GM19455 (cell line): ENCODE measurements at regions not wholly inside any gene's neighbourhood (a gene's known extent, or its start where the extent isn't known, plus 50 kb on each side); places are given as distances from the start of the nearest gene placed in this dataset.
"Not testable (repeated sequence)": the region's sequence is repeated elsewhere in the genome, so short reads cannot be mapped to it uniquely, and the experiment has no call there.

ENCODE experiments used
- ATAC-seq: cut with Tn5 transposase; IDR thresholded peaks from one replicate; pipeline ENCODE4 v1.9.1; 2021; ENCODE audit not compliant: unreplicated experiment

GRCh38 chr10:28434063-28434462 is 98.9 kb upstream of the WAC start:
- no peak for ATAC-seq

DNA sequence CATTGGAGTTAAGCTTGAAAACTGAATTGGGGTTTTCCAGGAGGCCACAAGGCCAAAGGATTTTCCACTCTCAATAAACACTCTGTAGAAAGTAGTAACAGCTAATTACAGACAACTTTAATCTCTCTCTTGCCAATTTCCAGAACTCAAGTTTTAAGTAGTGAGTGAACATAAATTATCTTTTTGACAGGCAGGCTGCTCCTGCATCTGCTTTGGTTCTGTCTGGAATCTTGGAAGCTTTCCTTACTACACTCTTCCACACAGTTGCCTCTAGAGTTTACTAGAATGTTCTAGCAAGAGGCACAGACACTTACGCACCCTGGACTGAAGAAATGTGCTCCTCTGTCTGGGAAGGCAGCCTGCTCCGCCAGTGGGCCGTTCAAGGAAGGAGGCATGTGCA is 90.5 kb upstream of the WAC start:
- no peak for ATAC-seq

DNA sequence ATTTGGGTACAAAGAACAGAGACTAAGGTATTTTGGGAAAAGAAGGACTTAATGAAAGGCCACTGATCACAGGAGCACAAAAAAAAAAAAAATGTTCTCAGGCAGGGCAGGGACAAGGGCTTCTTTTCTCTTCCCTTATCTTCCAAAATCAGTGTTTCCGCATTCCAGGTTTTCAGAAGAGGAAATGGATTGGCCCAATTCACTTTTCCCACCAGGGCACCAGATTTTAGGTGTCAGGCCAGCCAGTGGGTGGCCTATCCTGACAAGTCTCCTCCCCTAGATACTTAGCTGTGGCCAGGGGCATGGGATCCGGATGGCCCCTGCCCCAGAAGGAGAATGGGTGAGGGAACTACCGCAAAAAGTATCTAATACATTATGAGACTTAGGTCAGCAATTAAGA is 88.9 kb upstream of the WAC start:
- ATAC-seq: no peak

GRCh38 chr10:28445516-28445915 is 87.4 kb upstream of the WAC start:
- no peak for ATAC-seq

DNA sequence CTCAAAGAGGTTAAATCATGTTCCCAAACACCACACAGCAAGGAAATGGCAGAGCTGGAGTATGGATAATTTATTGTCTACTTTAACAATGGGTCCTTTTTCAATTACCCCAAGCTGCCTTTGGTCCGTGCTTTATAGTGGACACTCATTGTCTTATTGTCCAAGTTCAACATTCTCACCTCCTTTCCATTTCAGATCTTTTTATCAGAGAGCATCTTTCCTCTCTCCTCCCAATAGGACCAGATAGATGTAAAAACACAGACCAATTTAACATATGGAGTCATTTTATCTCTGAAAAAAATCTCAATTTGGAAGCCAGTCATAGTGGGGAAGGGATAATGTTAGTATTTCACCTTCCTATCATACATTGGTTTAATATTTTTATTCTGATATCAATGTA is 83.5 kb upstream of the WAC start:
- no peak for ATAC-seq

- no peak for ATAC-seq
These were observed 83.0 kb upstream of the WAC start for GRCh38 chr10:28449926-28450325.

GRCh38 chr10:28453926-28454325 is 79.0 kb upstream of the WAC start:
- ATAC-seq: no peak

GRCh38 chr10:28457110-28457509 is 75.8 kb upstream of the WAC start:
- no peak for ATAC-seq

DNA sequence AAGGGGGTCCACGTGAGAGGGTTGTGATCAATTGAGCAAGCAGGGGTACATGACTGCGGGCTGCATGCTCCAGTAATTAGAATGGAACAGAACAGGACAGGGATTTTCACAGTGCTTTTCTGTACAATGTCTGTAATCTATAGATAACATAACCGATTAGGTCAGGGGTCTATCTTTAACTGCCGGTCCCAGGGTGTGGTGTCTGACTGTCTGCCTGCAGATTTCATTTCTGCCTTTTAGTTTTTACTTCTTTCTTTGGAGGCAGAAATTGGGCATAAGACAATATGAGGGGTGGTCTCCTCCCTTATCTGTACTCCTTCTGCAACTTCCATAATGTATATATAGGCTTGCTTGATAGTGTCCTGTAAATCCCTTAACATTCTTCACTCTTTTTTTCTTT is 75.0 kb upstream of the WAC start:
- ATAC-seq: not testable (repeated sequence)

DNA sequence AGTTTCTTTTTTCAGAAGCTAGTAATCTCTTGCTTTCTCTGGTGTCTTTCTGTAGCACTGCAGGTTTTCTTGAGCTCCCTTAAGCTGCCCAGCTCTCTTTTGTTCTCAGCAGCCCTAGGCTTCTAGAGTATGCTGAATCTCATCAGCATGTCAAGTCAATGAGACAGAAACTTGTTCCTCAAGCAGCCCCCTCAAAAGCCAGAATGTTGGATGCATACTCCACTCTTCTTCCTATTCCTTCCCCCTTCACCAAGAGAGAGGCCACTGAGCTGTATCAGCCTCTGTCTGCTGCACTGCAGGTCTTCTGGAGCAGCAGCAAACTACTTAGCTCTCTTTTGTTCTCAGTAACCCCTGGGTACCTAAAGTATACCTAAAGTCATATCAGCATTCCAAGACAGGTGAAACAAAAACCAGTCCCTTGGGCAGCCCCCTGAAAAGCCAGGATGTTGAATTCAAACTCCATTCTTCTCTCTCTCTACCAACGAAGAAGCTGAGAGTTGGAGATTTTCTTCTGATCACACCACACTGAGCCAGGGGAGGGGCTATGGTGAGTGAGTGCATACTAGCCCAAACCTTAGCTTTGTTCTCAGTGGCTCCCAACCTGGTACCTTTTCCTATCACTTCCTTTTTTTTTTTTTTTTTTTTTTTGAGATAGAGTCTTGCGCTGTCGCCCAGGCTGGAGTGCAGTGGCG is 73.3 kb upstream of the WAC start:
- ATAC-seq: no peak

DNA sequence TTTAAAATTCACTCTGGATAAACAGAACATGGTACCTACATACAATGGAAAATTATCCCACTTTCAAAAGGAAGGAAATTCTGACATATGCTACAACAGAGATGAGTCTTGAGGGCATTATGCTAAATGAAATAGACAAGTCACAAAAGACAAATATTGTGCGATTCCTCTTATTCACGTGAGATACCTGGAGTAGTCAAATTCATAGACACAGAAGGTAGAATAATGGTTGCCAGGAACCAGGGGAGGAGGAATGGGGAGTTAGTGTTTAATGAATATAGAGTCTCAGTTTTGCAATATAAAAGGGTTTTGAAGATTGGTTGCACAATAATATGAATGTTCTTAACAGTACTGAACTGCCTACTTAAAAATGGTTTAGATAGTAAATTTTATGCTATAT is 69.8 kb upstream of the WAC start:
- no peak for ATAC-seq

- no peak for ATAC-seq
These were observed 69.1 kb upstream of the WAC start for GRCh38 chr10:28463676-28464395.

DNA sequence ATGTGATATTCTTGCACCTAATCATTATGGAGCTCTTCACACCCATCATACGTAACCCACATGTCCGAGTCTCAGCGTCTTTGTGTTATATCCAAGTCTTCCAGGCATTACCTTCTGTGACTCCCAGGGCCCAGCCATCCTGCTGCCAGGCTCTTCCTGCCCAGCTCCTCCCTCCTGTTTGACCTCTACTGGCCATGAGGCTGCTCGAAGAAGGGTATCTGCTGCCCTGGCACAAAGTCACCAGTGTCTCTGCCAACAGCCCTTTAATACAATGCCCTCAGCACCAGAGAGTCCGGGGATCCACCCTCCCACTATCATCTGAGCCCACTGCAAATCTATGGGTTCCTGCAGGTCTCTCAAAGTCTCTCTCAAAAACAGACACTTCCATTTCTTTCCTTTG is 65.3 kb upstream of the WAC start:
- ATAC-seq: no peak

DNA sequence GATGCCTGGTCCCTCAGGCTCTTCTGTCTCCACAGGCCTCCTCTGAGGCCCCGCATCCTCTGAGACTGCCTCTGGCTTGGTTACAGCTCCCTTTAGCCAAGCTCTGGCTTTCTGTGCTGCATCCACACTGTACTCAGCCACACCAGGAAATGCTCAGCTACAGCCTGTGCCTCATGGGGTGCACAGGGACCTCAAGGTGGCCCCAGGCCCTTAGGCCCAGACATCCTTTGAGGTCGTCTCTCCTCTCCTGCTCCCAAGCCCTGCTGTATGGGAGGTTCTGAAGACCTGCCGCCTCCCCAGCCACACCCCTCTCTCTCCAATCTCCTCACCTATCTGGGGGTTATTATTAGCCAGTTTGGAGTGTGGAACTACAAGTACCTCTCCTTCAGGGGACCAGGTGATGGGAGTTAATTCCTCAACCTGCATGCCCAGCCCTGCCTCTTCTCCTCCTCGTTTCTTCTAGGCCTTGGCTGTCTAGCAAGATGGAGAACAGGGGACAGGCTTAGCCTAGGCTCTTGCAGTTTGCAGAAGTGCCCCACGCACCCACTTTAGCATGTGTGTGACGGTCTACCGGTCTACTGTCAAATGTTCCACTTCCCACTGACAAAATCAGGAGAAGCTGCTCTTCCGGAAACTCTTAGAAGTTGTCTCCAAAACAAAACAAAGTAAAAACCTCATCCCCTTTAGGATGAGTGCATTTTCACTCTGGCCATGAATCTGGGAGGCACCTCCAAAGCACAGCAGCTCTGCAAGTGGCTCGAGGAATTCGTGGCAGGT is 64.0 kb upstream of the WAC start:
- ATAC-seq: no peak

DNA sequence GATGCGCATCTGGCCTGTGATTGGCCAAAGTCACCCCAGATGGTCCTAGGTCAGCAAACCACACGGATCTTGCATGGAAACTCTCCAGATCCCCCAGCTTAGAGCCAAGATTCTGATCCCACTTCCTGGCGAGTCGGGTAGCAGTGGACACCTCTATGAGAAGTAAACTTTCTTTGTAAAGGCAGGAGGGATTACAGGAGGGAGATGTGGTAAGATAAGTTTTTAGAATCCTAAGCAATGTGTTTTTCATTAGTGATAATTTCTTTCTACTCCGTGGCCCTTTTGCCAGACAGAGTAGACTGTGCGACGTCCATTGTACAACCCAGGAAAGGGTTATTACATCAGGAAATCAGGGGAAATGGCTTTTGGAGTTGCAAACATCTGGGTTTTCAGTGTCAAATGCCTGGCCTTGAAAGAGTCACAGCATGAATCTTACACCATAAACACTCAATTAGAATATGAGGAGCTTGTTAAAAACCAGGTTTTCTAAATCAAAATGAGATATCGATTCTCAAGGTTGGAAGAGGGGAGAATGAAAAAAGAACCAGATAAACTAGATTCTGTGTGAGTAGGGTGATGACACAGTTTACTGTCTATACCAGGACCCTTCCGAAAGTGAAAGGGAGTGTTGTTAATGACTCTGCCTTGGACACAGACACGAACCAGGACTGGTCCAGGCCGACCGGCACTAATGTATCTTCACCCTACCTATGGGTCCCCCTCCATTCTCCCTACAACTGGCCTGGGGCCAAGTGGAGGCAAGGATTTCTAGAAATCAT is 61.9 kb upstream of the WAC start:
- ATAC-seq: no peak

DNA sequence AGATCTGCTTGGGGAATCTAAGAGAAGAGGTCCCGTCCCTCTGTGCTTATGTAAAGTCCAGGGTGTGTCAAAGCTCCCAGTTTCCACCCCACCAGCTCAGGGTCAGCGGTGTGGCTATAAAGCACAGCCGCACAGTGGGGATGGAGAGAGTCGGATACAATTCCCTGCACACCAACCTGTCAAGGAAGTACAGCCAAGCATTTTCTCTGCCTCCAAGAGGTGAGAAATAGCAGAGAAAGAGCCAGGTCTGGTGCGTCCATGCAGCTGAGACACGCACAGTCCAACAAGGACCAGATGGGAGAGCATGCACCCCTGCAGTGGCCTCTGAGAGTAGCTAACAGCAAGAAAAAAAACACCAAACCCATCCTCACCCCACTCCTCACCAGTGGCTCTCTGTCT is 61.3 kb upstream of the WAC start:
- ATAC-seq: no peak

GRCh38 chr10:28478646-28479045 is 54.3 kb upstream of the WAC start:
- no peak for ATAC-seq

DNA sequence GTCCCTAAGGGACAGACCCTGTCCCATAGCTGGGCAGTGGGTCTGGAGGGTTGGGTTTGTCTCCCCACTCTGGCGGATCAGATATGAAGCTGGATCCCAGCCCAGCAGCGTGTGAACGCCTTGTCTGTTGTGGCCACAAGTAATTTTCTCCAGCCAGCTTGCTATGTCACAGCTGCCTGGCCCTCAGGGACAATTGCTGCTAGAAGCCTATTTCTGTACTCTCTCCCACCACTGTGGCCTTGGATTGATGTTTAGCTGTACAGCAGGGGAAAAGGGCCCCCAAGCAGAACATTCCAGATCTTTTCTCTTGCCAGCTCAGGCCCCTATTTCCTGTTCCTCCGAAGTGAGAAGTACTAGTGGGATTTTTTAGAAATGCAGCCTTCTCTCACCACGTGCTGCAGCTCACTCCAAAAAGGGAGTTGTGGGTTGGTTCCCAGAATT is 53.5 kb upstream of the WAC start:
- no peak for ATAC-seq

DNA sequence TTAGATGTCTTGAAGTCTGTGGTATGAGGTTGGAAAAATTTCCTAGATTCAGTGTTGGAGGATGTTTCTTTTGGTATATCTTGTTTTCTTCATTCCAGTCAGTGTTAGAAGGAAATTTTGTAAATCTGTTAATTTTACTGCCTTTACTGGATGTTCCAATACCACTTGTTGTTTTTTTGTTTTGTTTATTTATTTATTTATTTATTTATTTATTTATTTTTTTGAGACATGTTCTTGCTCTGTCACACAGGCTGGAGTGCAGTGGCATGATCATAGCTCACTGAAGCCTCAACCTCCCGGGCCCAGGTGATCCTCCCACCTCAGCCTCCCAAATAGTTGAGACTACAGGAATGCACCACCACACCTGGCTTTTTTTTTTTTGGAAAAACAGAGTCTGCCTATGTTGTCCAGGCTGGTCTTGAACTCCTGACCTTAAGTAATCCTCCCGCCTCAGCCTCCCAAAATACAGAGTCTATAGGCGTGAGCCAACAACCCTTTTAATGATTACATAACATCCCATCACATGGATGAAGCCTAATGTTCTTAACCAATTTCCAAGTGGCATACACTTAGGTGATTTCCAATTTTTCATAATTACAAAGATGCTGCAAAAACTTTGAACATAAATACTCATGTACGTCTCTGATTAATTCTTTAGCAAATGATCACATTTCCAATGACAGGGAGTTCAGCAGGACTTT is 52.8 kb upstream of the WAC start:
- ATAC-seq: no peak

GRCh38 chr10:28480628-28480965 is 52.3 kb upstream of the WAC start:
- no peak for ATAC-seq

DNA sequence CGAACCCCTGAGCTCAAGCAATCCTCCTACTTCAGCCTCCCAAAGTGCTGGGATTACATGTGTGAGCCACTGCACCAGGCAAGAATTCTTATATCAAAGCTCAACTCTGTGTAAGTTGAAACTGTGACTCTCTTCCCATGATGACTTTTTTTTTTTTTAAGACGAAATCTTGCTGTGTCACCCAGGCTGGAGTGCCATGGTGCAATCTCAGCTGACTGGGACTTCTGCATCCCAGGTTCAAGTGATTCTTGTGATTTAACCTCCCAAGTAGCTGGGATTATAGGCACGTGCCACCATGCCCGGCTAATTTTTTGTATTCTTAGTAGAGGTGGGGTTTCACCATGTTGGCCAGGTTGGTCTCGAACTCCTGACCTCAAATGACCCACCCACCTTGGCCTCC is 51.6 kb upstream of the WAC start:
- not testable (repeated sequence) for ATAC-seq
